WTC11 (cell line): ENCODE measurements at regions not wholly inside any gene's neighbourhood (a gene's known extent, or its start where the extent isn't known, plus 50 kb on each side); places are given as distances from the start of the nearest gene placed in this dataset.

Experiments
- ATAC-seq: fragments of 200-7000 bp; cut with Tn5 transposase; 2 replicates; pipeline ENCODE4 v1.10.0; 2021; ENCODE audit warnings: mild to moderate bottlenecking, moderate library complexity
- CTCF ChIA-PET: fragments of 300-600 bp; sonication (Branson Sonifier 250); formaldehyde crosslinking; loops from one replicate; lab custom pipeline; 2021; ENCODE audit warnings: antibody characterized with exemption; lab: Charles Lee
- POLR2A ChIA-PET: fragments of 350-600 bp; sonication (Branson Sonifier 250); formaldehyde crosslinking; loops from one replicate; lab custom pipeline; 2021; ENCODE audit warnings: antibody characterized with exemption; lab: Charles Lee
- DNase-seq: peaks from one replicate; pipeline ENCODE4 v3.0.0; 2021; ENCODE audit warnings: low spot score
- H3K27ac Mint-ChIP-seq: 2 replicates; pipeline ENCODE4 v1.8.0; 2021; ENCODE audit warnings: mixed read lengths
- H3K27me3 Mint-ChIP-seq: 2 replicates; pipeline ENCODE4 v1.8.0; 2021; ENCODE audit warnings: low read depth, mild to moderate bottlenecking, moderate library complexity, mixed read lengths
- H3K36me3 Mint-ChIP-seq: 2 replicates; pipeline ENCODE4 v1.8.0; 2021; ENCODE audit warnings: mixed read lengths
- H3K4me1 Mint-ChIP-seq: 2 replicates; pipeline ENCODE4 v1.8.0; 2022; ENCODE audit warnings: mixed read lengths
- H3K4me3 Mint-ChIP-seq: 2 replicates; pipeline ENCODE4 v1.8.0; 2021; ENCODE audit warnings: mild to moderate bottlenecking, moderate library complexity, mixed read lengths
- H3K9me3 Mint-ChIP-seq: 2 replicates; pipeline ENCODE4 v1.8.0; 2021; ENCODE audit warnings: mixed read lengths
- E2F1 ChIP-seq: sonication (generic); formaldehyde crosslinking; IDR thresholded peaks from 2 replicates; pipeline ENCODE4 v1.8.0; 2022; ENCODE audit warnings: mild to moderate bottlenecking, missing genetic modification reagents
- EMX1 ChIP-seq: fragments of 250-450 bp; sonication (Bioruptor Pico); IDR thresholded peaks from 2 replicates; pipeline ENCODE4 v1.8.0; 2021; ENCODE audit warnings: mild to moderate bottlenecking
- ETV6 ChIP-seq: sonication (generic); formaldehyde crosslinking; IDR thresholded peaks from 2 replicates; pipeline ENCODE4 v1.8.1; 2022; ENCODE audit warnings: mild to moderate bottlenecking, missing genetic modification reagents
- HMGXB4 ChIP-seq: sonication (generic); formaldehyde crosslinking; IDR thresholded peaks from 2 replicates; pipeline ENCODE4 v1.8.1; 2023; ENCODE audit warnings: mild to moderate bottlenecking, moderate library complexity, missing genetic modification reagents
- JAZF1 ChIP-seq: fragments of 250-450 bp; sonication (Bioruptor Pico); IDR thresholded peaks from 2 replicates; pipeline ENCODE4 v1.9.0; 2021; ENCODE audit warnings: moderate library complexity, mild to moderate bottlenecking, inconsistent platforms
- JUN ChIP-seq: sonication (generic); formaldehyde crosslinking; IDR thresholded peaks from 2 replicates; pipeline ENCODE4 v1.8.0; 2023; ENCODE audit warnings: mild to moderate bottlenecking, missing genetic modification reagents
- NFE2L1 ChIP-seq: sonication (generic); formaldehyde crosslinking; IDR thresholded peaks from 2 replicates; pipeline ENCODE4 v1.8.1; 2023; ENCODE audit warnings: missing genetic modification reagents
- NFYB ChIP-seq: sonication (generic); formaldehyde crosslinking; conservative IDR thresholded peaks from 2 replicates; pipeline ENCODE4 v1.8.0; 2022; ENCODE audit warnings: low read depth, missing genetic modification reagents
- NR2C2 ChIP-seq: sonication (generic); formaldehyde crosslinking; IDR thresholded peaks from 2 replicates; pipeline ENCODE4 v1.8.0; 2022; ENCODE audit warnings: mild to moderate bottlenecking, missing genetic modification reagents
- NR3C1 ChIP-seq: sonication (generic); formaldehyde crosslinking; conservative IDR thresholded peaks from 2 replicates; pipeline ENCODE4 v1.8.1; 2023; ENCODE audit warnings: low read depth, mild to moderate bottlenecking, missing genetic modification reagents
- PRDM15 ChIP-seq: sonication (generic); formaldehyde crosslinking; IDR thresholded peaks from 2 replicates; pipeline ENCODE4 v1.8.0; 2022; ENCODE audit warnings: missing genetic modification reagents
- SOX15 ChIP-seq: fragments of 250-450 bp; sonication (Bioruptor Pico); IDR thresholded peaks from 2 replicates; pipeline ENCODE4 v1.9.0; 2021; ENCODE audit warnings: mild to moderate bottlenecking
- TEAD4 ChIP-seq: sonication (generic); formaldehyde crosslinking; IDR thresholded peaks from 2 replicates; pipeline ENCODE4 v1.8.0; 2022; ENCODE audit warnings: mild to moderate bottlenecking, missing genetic modification reagents
- TP53 ChIP-seq: sonication (generic); formaldehyde crosslinking; IDR thresholded peaks from 2 replicates; pipeline ENCODE4 v1.8.1; 2023; ENCODE audit warnings: mild to moderate bottlenecking, missing genetic modification reagents
- ZNF396 ChIP-seq: fragments of 250-450 bp; sonication (Bioruptor Pico); IDR thresholded peaks from 2 replicates; pipeline ENCODE4 v1.8.0; 2021; ENCODE audit warnings: mild to moderate bottlenecking, moderate library complexity, borderline replicate concordance
- TF ChIP-seq, protein P1 (sequence below): fragments of 250-450 bp; sonication (Bioruptor Pico); IDR thresholded peaks from 2 replicates; pipeline ENCODE4 v1.9.0; 2021; ENCODE audit warnings: mild to moderate bottlenecking
- TF ChIP-seq, protein P2 (sequence below): sonication (generic); formaldehyde crosslinking; IDR thresholded peaks from 2 replicates; pipeline ENCODE4 v1.8.0; 2023; ENCODE audit warnings: missing genetic modification reagents, mild to moderate bottlenecking, borderline replicate concordance
- TF ChIP-seq, protein P3 (sequence below): fragments of 250-450 bp; sonication (Bioruptor Pico); conservative IDR thresholded peaks from 2 replicates; pipeline ENCODE4 v1.9.0; 2021; ENCODE audit warnings: mild to moderate bottlenecking
- TF ChIP-seq, protein P4 (sequence below): fragments of 200-600 bp; IDR thresholded peaks from 2 replicates; pipeline ENCODE4 v1.8.0; 2022; ENCODE audit warnings: antibody characterized with exemption

GRCh38 chr2:7517851-7518250 is 600.6 kb downstream of the RNF144A start:
- ATAC-seq (no peak), DNase-seq (no peak)
- Mint-ChIP-seq H3K36me3 (no peaks in the 10 kb centered on the region), H3K27ac (no peak overlapping the region), H3K4me3 (no peak overlapping the region), H3K4me1 (peaks cover 5% of the 10 kb centered on the region), H3K9me3 (no peaks in the 10 kb centered on the region), H3K27me3 (no peaks in the 10 kb centered on the region; the same call in 1 of the 2 replicates)
- no peak for TF ChIP-seq NFE2L1 (CRISPR knock-in tag)
- no peak for TF ChIP-seq ZNF396
- TF ChIP-seq EMX1: no peak
- no peak for TF ChIP-seq TEAD4
- TF ChIP-seq SOX15 (CRISPR knock-in tag): no peak
- no peak for TF ChIP-seq TP53 (CRISPR knock-in tag)
- TF ChIP-seq NR2C2: no peak
- TF ChIP-seq E2F1: no peak
- TF ChIP-seq NFYB: no peak
- TF ChIP-seq PRDM15 (CRISPR knock-in tag): no peak
- CTCF ChIA-PET: no interaction called here
- POLR2A ChIA-PET: no interaction called here

- ChIA-PET CTCF (no interaction called here), POLR2A (no interaction called here)
- Mint-ChIP-seq H3K9me3 (peaks cover 17% of the 10 kb centered on the region), H3K27ac (no peak overlapping the region), H3K27me3 (no peaks in the 10 kb centered on the region), H3K4me3 (no peak overlapping the region), H3K4me1 (peaks cover 5% of the 10 kb centered on the region), H3K36me3 (peaks cover 6% of the 10 kb centered on the region)
- DNase-seq (no peak), ATAC-seq (no peak)
- TF ChIP-seq JUN (CRISPR knock-in tag): no peak
- no peak for TF ChIP-seq NR3C1
- TF ChIP-seq, protein P1, sequence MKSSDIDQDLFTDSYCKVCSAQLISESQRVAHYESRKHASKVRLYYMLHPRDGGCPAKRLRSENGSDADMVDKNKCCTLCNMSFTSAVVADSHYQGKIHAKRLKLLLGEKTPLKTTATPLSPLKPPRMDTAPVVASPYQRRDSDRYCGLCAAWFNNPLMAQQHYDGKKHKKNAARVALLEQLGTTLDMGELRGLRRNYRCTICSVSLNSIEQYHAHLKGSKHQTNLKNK (CRISPR knock-in tag): no peak
- TF ChIP-seq JAZF1 (CRISPR knock-in tag): no peak
- no peak for TF ChIP-seq HMGXB4 (CRISPR knock-in tag)
- TF ChIP-seq ETV6 (CRISPR knock-in tag): no peak
- TF ChIP-seq, protein P2, sequence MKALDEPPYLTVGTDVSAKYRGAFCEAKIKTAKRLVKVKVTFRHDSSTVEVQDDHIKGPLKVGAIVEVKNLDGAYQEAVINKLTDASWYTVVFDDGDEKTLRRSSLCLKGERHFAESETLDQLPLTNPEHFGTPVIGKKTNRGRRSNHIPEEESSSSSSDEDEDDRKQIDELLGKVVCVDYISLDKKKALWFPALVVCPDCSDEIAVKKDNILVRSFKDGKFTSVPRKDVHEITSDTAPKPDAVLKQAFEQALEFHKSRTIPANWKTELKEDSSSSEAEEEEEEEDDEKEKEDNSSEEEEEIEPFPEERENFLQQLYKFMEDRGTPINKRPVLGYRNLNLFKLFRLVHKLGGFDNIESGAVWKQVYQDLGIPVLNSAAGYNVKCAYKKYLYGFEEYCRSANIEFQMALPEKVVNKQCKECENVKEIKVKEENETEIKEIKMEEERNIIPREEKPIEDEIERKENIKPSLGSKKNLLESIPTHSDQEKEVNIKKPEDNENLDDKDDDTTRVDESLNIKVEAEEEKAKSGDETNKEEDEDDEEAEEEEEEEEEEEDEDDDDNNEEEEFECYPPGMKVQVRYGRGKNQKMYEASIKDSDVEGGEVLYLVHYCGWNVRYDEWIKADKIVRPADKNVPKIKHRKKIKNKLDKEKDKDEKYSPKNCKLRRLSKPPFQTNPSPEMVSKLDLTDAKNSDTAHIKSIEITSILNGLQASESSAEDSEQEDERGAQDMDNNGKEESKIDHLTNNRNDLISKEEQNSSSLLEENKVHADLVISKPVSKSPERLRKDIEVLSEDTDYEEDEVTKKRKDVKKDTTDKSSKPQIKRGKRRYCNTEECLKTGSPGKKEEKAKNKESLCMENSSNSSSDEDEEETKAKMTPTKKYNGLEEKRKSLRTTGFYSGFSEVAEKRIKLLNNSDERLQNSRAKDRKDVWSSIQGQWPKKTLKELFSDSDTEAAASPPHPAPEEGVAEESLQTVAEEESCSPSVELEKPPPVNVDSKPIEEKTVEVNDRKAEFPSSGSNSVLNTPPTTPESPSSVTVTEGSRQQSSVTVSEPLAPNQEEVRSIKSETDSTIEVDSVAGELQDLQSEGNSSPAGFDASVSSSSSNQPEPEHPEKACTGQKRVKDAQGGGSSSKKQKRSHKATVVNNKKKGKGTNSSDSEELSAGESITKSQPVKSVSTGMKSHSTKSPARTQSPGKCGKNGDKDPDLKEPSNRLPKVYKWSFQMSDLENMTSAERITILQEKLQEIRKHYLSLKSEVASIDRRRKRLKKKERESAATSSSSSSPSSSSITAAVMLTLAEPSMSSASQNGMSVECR (CRISPR knock-in tag): no peak
- TF ChIP-seq NFE2L1 (CRISPR knock-in tag): no peak
- TF ChIP-seq, protein P3, sequence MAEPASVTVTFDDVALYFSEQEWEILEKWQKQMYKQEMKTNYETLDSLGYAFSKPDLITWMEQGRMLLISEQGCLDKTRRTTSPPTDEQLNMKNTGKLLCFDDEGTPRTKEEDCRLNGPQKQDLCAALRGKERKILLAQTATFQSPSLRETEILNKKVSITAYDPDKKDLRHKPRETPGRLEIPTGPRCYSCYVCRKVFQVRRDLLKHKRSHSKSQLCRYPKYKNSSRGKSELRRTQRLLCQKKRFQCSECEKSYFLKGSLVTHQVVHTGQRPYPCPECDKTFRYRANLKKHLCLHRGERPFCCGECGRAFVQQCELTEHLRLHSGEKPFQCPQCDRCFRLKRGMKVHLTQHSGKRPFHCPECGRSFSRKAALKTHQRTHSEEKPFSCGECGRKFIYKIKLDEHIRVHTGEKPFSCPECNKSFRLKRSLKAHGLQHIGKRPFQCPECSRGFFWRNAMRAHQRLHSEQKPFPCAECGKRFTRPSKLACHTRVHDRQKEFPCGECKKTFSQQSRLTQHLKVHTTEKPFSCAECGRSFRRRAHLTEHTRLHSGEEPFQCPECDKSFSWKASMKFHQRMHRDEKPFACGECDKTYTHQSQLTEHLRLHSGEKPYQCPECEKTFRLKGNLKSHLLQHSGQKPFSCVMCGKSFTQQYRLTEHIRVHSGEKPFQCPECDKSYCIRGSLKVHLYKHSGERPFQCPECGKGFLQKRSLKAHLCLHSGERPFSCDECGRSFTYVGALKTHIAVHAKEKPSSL (CRISPR knock-in tag): no peak
- TF ChIP-seq, protein P4, sequence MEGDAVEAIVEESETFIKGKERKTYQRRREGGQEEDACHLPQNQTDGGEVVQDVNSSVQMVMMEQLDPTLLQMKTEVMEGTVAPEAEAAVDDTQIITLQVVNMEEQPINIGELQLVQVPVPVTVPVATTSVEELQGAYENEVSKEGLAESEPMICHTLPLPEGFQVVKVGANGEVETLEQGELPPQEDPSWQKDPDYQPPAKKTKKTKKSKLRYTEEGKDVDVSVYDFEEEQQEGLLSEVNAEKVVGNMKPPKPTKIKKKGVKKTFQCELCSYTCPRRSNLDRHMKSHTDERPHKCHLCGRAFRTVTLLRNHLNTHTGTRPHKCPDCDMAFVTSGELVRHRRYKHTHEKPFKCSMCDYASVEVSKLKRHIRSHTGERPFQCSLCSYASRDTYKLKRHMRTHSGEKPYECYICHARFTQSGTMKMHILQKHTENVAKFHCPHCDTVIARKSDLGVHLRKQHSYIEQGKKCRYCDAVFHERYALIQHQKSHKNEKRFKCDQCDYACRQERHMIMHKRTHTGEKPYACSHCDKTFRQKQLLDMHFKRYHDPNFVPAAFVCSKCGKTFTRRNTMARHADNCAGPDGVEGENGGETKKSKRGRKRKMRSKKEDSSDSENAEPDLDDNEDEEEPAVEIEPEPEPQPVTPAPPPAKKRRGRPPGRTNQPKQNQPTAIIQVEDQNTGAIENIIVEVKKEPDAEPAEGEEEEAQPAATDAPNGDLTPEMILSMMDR: no peak
- TF ChIP-seq SOX15 (CRISPR knock-in tag): no peak
Measured at GRCh38 chr2:7523481-7524120, 606.4 kb downstream of the RNF144A start.
